Right lobe of liver (tissue), 4 donors: ENCODE measurements at regions not wholly inside any gene's neighbourhood (a gene's known extent, or its start where the extent isn't known, plus 50 kb on each side); places are given as distances from the start of the nearest gene placed in this dataset.

Experiments
- CTCF ChIP-seq, 4 donors: fragments of 200-600 bp in 3 of 4; fragments of 450-650 bp in 1 of 4; IDR thresholded peaks; one replicate each; pipeline versions ENCODE4 v1.5.1 to v1.8.0; 2016 to 2022; ENCODE audit warnings: antibody characterized with exemption in 4 of 4, mild to moderate bottlenecking in 2 of 4
- POLR2A ChIP-seq: fragments of 450-650 bp; IDR thresholded peaks from one replicate; pipeline ENCODE4 v1.6.1; 2017; ENCODE audit warnings: antibody characterized with exemption, mild to moderate bottlenecking
- donor health status: DM: no; HTN: no; CAD: no.
- donor health status: DM: no; HTN: no; CAD: no.
- donor health status: DM: no; HTN: yes; CAD: no.

- TF ChIP-seq CTCF (IDR thresholded peaks at IDR 0.05) (no peak), POLR2A (no peak)
These were observed 120.8 kb downstream of the OR2B2 start for GRCh38 chr6:27791182-27791943.
